Lower leg skin (tissue), 3 donors: ENCODE measurements at regions not wholly inside any gene's neighbourhood (a gene's known extent, or its start where the extent isn't known, plus 50 kb on each side); places are given as distances from the start of the nearest gene placed in this dataset.

Experiments
- CTCF ChIP-seq, 3 donors: fragments of 450-650 bp; IDR thresholded peaks; one replicate each; pipeline ENCODE4 v1.5.1; 2016; ENCODE audit warnings: antibody characterized with exemption in 3 of 3, mild to moderate bottlenecking in 3 of 3, moderate library complexity in 2 of 3
- POLR2A ChIP-seq, 2 donors: fragments of 450-650 bp; IDR thresholded peaks; one replicate each; pipeline ENCODE4 v1.6.1; 2016 to 2017; ENCODE audit warnings: antibody characterized with exemption in 2 of 2, mild to moderate bottlenecking in 1 of 2, moderate library complexity in 1 of 2

GRCh38 chr1:10917513-10918454 is 94.7 kb upstream of the TARDBP start:
- TF ChIP-seq CTCF (IDR thresholded peaks at IDR 0.05) (no peak), POLR2A (IDR thresholded peaks at IDR 0.05) (no peak)
